Ascending aorta (tissue), 2 donors: ENCODE measurements at regions not wholly inside any gene's neighbourhood (a gene's known extent, or its start where the extent isn't known, plus 50 kb on each side); places are given as distances from the start of the nearest gene placed in this dataset.
"Not testable (repeated sequence)": the region's sequence is repeated elsewhere in the genome, so short reads cannot be mapped to it uniquely, and the experiment has no call there.

Source experiments
- DNase-seq, 2 donors: peaks; one replicate each; pipeline ENCODE4 v3.0.0-alpha.2; 2019; ENCODE audit warnings: low spot score in 2 of 2
- H3K27ac ChIP-seq, 2 donors: fragments of 200-600 bp; sonication (generic); one replicate each; pipeline ENCODE4 v1.5.1; 2016 to 2017; ENCODE audit warnings: mild to moderate bottlenecking in 1 of 2
- H3K27me3 ChIP-seq: fragments of 200-600 bp; sonication (generic); one replicate; pipeline ENCODE4 v1.5.1; 2017
- H3K36me3 ChIP-seq, 2 donors: fragments of 200-600 bp; sonication (generic); one replicate each; pipeline ENCODE4 v1.5.1; 2016
- H3K4me1 ChIP-seq, 2 donors: fragments of 200-600 bp; sonication (generic); one replicate each; pipeline ENCODE4 v1.5.1; 2016 to 2017; ENCODE audit warnings: mild to moderate bottlenecking in 1 of 2
- H3K4me3 ChIP-seq, 2 donors: fragments of 200-600 bp; sonication (generic); one replicate each; pipeline ENCODE4 v1.5.1; 2016 to 2017; ENCODE audit warnings: mild to moderate bottlenecking in 1 of 2
- H3K9me3 ChIP-seq, 2 donors: fragments of 200-600 bp; sonication (generic); one replicate each; pipeline ENCODE4 v1.5.1; 2016
- CTCF ChIP-seq, 3 experiments: fragments of 200-600 bp in 2 of 3; fragments of 450-650 bp in 1 of 3; sonication (generic) in 2 of 3; IDR thresholded peaks; one replicate each; pipeline ENCODE4 v1.5.1; 2016 to 2019; ENCODE audit warnings: antibody characterized with exemption in 3 of 3, mild to moderate bottlenecking in 1 of 3, moderate library complexity in 1 of 3
- intact Hi-C: fragments of 100-400 bp; cut with DNase I; formaldehyde crosslinking; loops from one replicate; pipeline ENCODE4 v1.15.1; 2023

GRCh38 chr2:55776479-55776878 is 82.8 kb upstream of the PNPT1 start:
- Histone ChIP-seq H3K4me3 (no peak overlapping the region), H3K9me3 (no peaks in the 10 kb centered on the region), H3K36me3 (no peaks in the 10 kb centered on the region), H3K4me1 (peaks cover 0 to 3% of the 10 kb centered on the region in 2 donors), H3K27ac (no peak overlapping the region), H3K27me3 (no peaks in the 10 kb centered on the region)
- intact Hi-C loops: loop anchor here (5.0 to 10.0 kb wide), 2 partner anchors 66 to 148 kb away; partner anchors contain the start of gene EFEMP1
- no peak for DNase-seq
- TF ChIP-seq CTCF (IDR thresholded peaks at IDR 0.05): no peak

- DNase-seq: no peak
- Histone ChIP-seq H3K36me3 (no peaks in the 10 kb centered on the region), H3K9me3 (no peaks in the 10 kb centered on the region), H3K27ac (no peak overlapping the region), H3K4me1 (peaks cover 0 to 3% of the 10 kb centered on the region in 2 donors), H3K4me3 (no peak overlapping the region), H3K27me3 (no peaks in the 10 kb centered on the region)
- TF ChIP-seq CTCF (IDR thresholded peaks at IDR 0.05): no peak
- intact Hi-C loops: loop anchor here (5.0 to 10.0 kb wide), 2 partner anchors 66 to 149 kb away; partner anchors contain the start of gene EFEMP1
These were observed 82.2 kb upstream of the PNPT1 start for GRCh38 chr2:55775828-55776227.

GRCh38 chr2:55773651-55774050 is 80.0 kb upstream of the PNPT1 start:
- not testable (repeated sequence) for H3K4me3 ChIP-seq, H3K4me1 ChIP-seq, H3K27ac ChIP-seq, H3K9me3 ChIP-seq, H3K36me3 ChIP-seq, DNase-seq, H3K27me3 ChIP-seq
- intact Hi-C loops: loop anchor here (5.0 to 10.0 kb wide), 2 partner anchors 89 to 151 kb away; partner anchors contain the start of gene EFEMP1

- H3K27me3 ChIP-seq: no peaks in the 10 kb centered on the region
- intact Hi-C loops: loop anchor here (1.0 to 10.0 kb wide), 3 partner anchors 90 to 189 kb away; partner anchors contain the start of gene EFEMP1
- H3K9me3 ChIP-seq: no peaks in the 10 kb centered on the region
- TF ChIP-seq CTCF (IDR thresholded peaks at IDR 0.05): no peak
- peaks cover 0 to 3% of the 10 kb centered on the region in 2 donors for H3K4me1 ChIP-seq
- no peaks in the 10 kb centered on the region for H3K36me3 ChIP-seq
- no peak for DNase-seq
- no peak overlapping the region for H3K27ac ChIP-seq
- H3K4me3 ChIP-seq: no peak overlapping the region
These were observed 78.7 kb upstream of the PNPT1 start for GRCh38 chr2:55772109-55772980.

GRCh38 chr2:55771612-55772011 is 78.0 kb upstream of the PNPT1 start:
- TF ChIP-seq CTCF (IDR thresholded peaks at IDR 0.05): peak; percentile 45 to 87 (median 77)
- Histone ChIP-seq H3K27me3 (no peaks in the 10 kb centered on the region), H3K9me3 (no peaks in the 10 kb centered on the region), H3K27ac (no peak overlapping the region), H3K4me3 (no peak overlapping the region), H3K4me1 (peaks cover 0 to 3% of the 10 kb centered on the region in 2 donors), H3K36me3 (no peaks in the 10 kb centered on the region)
- DNase-seq: no peak
- intact Hi-C loops: loop anchor here (1.0 to 10.0 kb wide), 5 partner anchors 53 to 238 kb away; partner anchors contain the start of gene EFEMP1

GRCh38 chr2:55768991-55769390 is 75.3 kb upstream of the PNPT1 start:
- Histone ChIP-seq H3K9me3 (no peaks in the 10 kb centered on the region), H3K36me3 (no peaks in the 10 kb centered on the region), H3K4me1 (peaks cover 0 to 3% of the 10 kb centered on the region in 2 donors), H3K27ac (no peak overlapping the region), H3K4me3 (no peak overlapping the region), H3K27me3 (no peaks in the 10 kb centered on the region)
- TF ChIP-seq CTCF (IDR thresholded peaks at IDR 0.05): no peak
- intact Hi-C loops: no loop called here
- DNase-seq: no peak
